ENCODE measurements at regions not wholly inside any gene's neighbourhood (a gene's known extent, or its start where the extent isn't known, plus 50 kb on each side); places are given as distances from the start of the nearest gene placed in this dataset.

GRCh38 chr10:45180507-45180906 lies 134.9 kb downstream of the OR13A1 start:
- no peak for TF ChIP-seq CTCF (IDR thresholded peaks at IDR 0.05)
- TF ChIP-seq EZH2phosphoT487 (IDR thresholded peaks at IDR 0.05) = no peak

Data from neural progenitor cell (in vitro differentiated cells).